WERI-Rb-1 (cell line): ENCODE measurements at regions not wholly inside any gene's neighbourhood (a gene's known extent, or its start where the extent isn't known, plus 50 kb on each side); places are given as distances from the start of the nearest gene placed in this dataset.

Experiments used
- DNase-seq: peaks from one replicate; pipeline ENCODE4 v3.0.0-alpha.2; 2020
- H3K27ac ChIP-seq: fragments of 250-450 bp; sonication (Bioruptor Pico); 2 replicates; pipeline ENCODE4 v1.5.1; 2020; ENCODE audit warnings: mild to moderate bottlenecking, moderate library complexity
- H3K27me3 ChIP-seq: fragments of 250-450 bp; sonication (Bioruptor Pico); 2 replicates; pipeline ENCODE4 v1.5.1; 2021; ENCODE audit warnings: mild to moderate bottlenecking, low read depth, moderate library complexity; ENCODE audit not compliant: insufficient read depth, severe bottlenecking
- H3K36me3 ChIP-seq: fragments of 250-450 bp; sonication (Bioruptor Pico); 2 replicates; pipeline ENCODE4 v1.5.1; 2020; ENCODE audit warnings: mild to moderate bottlenecking, moderate library complexity
- H3K4me3 ChIP-seq: 2 replicates; pipeline ENCODE4 v1.5.1; 2011; ENCODE audit warnings: low read depth, mild to moderate bottlenecking, control low read depth, low read length
- H3K9me3 ChIP-seq: fragments of 250-450 bp; sonication (Bioruptor Pico); 2 replicates; pipeline ENCODE4 v1.5.1; 2021; ENCODE audit warnings: mild to moderate bottlenecking, moderate library complexity; ENCODE audit not compliant: severe bottlenecking
- TF ChIP-seq, protein P1 (sequence below): IDR thresholded peaks from 2 replicates; pipeline ENCODE4 v1.5.1; 2011; ENCODE audit warnings: low read depth, mild to moderate bottlenecking, control low read depth, inconsistent platforms, low read length

DNA sequence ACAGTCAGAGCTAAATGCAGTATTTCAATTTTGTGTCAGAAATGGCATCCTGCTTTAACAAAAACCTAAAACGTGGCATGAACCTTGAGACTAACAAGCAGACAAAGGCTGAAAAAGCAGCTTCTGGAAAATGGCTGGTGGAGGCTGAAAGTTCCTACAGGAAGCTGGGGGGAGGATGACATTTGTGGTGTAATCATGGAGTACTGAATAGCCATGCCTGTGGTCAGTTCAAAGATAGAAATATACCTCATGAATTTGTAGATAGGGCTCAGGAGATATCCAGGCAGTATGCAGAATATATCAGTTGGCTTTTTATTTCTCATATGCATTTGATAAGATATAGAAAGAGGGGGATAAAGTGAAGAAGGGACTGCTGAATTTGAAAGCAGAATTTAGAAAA, 181.7 kb downstream of the UQCRFS1 start:
- DNase-seq, result no peak
- Histone ChIP-seq H3K36me3 (no peaks in the 10 kb centered on the region), H3K4me3 (no peak overlapping the region), H3K9me3 (no peaks in the 10 kb centered on the region), H3K27me3 (peaks cover 61% of the 10 kb centered on the region), H3K27ac (no peak overlapping the region)
- TF ChIP-seq, protein P1, sequence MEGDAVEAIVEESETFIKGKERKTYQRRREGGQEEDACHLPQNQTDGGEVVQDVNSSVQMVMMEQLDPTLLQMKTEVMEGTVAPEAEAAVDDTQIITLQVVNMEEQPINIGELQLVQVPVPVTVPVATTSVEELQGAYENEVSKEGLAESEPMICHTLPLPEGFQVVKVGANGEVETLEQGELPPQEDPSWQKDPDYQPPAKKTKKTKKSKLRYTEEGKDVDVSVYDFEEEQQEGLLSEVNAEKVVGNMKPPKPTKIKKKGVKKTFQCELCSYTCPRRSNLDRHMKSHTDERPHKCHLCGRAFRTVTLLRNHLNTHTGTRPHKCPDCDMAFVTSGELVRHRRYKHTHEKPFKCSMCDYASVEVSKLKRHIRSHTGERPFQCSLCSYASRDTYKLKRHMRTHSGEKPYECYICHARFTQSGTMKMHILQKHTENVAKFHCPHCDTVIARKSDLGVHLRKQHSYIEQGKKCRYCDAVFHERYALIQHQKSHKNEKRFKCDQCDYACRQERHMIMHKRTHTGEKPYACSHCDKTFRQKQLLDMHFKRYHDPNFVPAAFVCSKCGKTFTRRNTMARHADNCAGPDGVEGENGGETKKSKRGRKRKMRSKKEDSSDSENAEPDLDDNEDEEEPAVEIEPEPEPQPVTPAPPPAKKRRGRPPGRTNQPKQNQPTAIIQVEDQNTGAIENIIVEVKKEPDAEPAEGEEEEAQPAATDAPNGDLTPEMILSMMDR, result no peak

DNA sequence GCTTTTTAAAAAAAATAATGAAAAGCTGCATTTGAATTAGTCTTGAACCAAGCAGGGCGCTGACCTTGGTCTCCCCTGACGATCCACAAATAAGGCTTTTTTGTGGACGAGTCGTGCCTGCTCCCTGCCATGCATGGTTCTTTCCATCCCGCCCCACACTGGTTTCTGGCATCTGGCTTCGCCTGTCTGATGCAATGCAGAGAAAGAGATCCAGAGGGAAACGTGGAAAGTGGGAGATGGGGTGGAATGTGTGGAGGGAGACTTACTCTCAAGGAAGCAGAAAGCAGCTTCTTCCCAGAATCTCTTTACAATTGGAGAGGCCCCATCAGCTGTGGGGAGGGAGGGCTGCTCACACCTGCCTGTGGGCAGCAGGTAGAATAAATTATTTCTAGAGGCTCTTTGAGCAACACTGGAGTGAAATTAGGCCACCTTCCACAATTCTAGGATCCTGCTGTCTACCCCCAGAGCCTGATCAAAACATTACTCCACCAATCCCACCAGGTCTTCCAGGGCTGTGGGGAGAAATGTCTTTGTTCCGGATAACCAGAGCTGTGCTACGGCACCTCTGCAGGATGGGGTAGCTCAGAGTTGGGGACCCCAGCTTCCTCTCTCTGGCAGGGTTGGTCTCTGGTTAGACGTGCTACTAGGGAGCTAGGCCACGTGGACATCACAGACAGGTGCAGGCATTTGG, 183.5 kb downstream of the UQCRFS1 start:
- TF ChIP-seq, protein P1, result no peak
- no peak for DNase-seq
- Histone ChIP-seq H3K27ac (no peak overlapping the region), H3K27me3 (peaks cover 68% of the 10 kb centered on the region), H3K4me3 (no peak overlapping the region), H3K9me3 (no peaks in the 10 kb centered on the region), H3K36me3 (no peaks in the 10 kb centered on the region)

DNA sequence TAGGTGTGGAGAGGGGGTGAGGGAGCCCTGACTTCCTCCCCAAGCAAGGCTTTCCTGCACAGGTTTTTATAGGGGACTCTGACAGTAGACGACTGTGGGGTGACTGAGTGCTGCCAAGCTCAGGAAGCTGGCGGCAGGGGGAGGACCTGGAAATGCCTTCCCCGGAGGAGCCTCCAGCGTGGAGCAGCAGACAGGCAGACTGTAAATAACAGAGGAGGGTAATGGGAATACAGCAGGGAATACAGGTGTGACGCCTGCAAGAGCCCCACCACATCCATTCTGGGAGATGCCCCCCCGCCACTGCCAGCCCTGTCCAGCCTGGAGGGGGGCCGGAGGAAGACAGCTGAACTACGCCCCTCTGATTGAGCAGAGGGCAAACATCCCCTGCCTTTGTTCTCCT, 190.4 kb downstream of the UQCRFS1 start:
- Histone ChIP-seq H3K27ac (no peak overlapping the region), H3K4me3 (no peak overlapping the region), H3K27me3 (peaks cover 92% of the 10 kb centered on the region), H3K9me3 (no peaks in the 10 kb centered on the region), H3K36me3 (no peaks in the 10 kb centered on the region)
- DNase-seq, result no peak
- TF ChIP-seq, protein P1, result no peak

DNA sequence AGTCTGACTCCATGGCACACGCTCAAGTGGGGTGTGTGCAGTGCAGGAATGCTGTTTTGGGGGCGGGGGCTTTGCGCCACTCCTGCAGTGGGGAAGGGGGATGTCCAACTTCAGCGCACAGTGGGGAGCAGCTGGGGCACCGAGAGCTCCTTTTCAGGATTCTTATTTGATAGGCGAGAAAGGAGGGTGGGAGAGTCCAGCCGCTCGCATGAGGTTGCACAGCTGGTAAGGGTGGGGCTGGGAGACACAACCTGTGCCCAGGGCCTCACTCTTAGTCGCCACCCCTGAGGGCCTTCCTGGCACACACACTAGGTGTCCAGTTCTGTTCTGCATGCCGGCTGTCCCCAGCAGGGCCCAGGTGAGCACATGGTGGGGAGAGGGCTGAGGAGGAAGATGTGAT, 190.8 kb downstream of the UQCRFS1 start:
- DNase-seq, result no peak
- Histone ChIP-seq H3K9me3 (no peaks in the 10 kb centered on the region), H3K27ac (no peak overlapping the region), H3K27me3 (peaks cover 93% of the 10 kb centered on the region), H3K4me3 (no peak overlapping the region), H3K36me3 (no peaks in the 10 kb centered on the region)
- TF ChIP-seq, protein P1, result no peak

DNA sequence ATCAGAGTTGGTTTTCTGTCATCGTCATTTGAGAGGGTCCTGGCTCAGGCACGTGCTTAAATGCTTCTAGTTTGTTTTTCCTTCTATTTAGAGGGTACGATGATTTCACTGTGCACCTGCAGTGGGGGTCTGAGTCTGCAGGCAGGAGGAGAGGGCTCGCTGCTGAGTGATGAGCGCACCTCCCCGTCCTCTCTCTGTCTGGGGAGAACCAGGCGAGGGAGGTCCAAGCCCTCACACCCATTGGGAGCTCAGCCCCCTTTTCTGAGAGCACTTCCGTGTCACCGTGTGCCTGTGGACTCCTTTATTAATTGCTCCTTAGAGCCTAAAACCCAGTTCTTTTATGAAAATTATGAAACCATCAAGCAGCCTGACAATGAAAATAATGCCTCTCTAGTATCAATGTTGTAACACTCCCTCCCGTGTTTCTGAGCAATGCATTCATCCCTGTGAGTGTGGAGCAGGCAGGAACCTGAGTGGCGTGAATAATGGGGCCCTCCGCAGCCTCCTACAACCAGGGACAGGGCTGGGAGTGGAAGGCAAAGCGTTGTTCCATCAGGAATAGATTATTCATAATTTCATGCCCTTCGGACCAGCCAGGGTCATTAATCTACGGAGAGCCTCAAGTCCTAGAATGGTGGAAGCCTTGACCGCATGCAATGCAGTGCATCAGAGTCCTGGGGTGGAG, 191.6 kb downstream of the UQCRFS1 start:
- no peaks in the 10 kb centered on the region for H3K9me3 ChIP-seq
- peaks cover 93% of the 10 kb centered on the region for H3K27me3 ChIP-seq
- H3K36me3 ChIP-seq, result no peaks in the 10 kb centered on the region
- H3K27ac ChIP-seq, result no peak overlapping the region
- TF ChIP-seq, protein P1, result no peak
- DNase-seq, result no peak
- H3K4me3 ChIP-seq, result no peak overlapping the region
